VCaP (cell line): ENCODE measurements at regions not wholly inside any gene's neighbourhood (a gene's known extent, or its start where the extent isn't known, plus 50 kb on each side); places are given as distances from the start of the nearest gene placed in this dataset.

ENCODE experiments used
- H3K27ac ChIP-seq: fragments of 450-650 bp; 2 replicates; pipeline ENCODE4 v1.5.1; 2017
- TF ChIP-seq, protein P1 (sequence below): fragments of 450-650 bp; conservative IDR thresholded peaks from 2 replicates; pipeline ENCODE4 v1.5.1; 2017; ENCODE audit warnings: mild to moderate bottlenecking, moderate library complexity

DNA sequence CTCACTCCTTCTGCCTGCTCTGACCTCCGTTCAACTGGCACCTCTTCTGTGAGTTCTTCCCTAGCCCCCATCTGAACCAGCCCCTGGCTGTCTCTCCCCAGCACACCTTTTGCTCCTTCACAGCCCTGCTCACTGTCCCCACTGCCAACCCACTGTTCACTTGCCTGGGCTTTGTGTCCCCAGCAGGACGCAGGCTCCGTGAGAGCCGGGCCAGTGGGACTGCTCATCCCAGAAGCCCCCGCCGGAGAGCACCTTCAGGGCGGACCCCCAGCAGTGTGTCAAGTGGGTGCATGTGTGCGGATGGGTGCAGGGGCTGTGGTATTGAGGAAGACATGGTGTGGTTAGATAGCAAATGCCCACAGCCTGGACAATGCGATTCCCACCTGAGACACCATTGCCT lies 148.4 kb upstream of the RNF32 start:
- H3K27ac ChIP-seq, result no peak overlapping the region
- TF ChIP-seq, protein P1, sequence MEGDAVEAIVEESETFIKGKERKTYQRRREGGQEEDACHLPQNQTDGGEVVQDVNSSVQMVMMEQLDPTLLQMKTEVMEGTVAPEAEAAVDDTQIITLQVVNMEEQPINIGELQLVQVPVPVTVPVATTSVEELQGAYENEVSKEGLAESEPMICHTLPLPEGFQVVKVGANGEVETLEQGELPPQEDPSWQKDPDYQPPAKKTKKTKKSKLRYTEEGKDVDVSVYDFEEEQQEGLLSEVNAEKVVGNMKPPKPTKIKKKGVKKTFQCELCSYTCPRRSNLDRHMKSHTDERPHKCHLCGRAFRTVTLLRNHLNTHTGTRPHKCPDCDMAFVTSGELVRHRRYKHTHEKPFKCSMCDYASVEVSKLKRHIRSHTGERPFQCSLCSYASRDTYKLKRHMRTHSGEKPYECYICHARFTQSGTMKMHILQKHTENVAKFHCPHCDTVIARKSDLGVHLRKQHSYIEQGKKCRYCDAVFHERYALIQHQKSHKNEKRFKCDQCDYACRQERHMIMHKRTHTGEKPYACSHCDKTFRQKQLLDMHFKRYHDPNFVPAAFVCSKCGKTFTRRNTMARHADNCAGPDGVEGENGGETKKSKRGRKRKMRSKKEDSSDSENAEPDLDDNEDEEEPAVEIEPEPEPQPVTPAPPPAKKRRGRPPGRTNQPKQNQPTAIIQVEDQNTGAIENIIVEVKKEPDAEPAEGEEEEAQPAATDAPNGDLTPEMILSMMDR, result no peak

DNA sequence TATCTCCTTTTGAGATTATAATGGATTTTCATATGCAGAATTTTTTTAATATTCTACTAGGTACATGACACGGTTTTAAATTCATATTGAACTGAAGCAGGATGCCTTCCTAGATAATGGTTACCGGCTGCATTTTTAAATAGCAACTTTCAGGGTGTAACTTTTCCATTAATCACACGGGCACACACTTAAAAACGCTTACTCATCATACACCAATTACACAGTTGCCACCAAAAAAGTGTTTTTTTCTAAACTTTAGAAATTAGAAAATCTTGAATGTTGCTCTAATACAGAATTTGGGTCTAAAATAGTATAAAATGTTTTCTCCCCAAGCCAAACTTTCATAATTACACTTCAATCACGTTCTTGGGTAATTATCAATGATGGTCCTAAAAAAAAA lies 149.1 kb upstream of the RNF32 start:
- TF ChIP-seq, protein P1, result no peak
- no peak overlapping the region for H3K27ac ChIP-seq

DNA sequence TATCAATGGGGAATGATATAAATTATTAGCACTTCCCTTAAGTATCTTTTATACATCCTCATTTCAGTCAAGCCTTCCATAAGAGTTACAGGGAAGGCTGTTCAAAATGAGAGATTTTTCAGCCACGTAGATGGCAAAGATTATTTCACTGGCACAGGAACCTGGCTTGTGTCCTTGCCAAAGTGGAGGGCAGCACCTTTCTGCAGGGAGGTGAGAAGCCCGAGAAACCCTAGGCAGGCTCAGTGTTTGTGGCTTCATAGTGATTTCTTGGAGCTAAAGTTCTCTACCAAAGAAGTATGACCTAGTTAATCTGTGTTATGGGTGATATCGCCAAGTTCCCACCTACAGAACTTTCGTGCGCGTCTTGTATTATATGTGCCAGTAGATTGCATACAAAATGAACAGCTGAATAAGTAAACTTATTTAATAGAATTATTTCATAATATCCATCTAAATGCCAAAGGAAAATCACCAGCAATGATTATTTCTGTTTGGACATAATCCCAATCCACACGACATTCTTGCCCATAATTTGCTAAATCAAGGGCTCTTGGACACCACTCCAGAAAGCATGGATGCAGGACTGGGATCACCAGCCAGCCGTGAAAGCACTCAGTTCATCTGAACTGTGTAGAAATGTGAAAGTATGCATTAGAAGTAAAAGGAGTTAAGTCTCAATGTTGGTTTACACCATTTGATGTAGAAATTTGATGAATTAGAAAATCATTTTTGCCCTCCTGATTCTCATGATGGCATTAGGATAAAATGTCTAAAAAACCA lies 150.4 kb upstream of the RNF32 start:
- TF ChIP-seq, protein P1, result no peak
- no peak overlapping the region for H3K27ac ChIP-seq

DNA sequence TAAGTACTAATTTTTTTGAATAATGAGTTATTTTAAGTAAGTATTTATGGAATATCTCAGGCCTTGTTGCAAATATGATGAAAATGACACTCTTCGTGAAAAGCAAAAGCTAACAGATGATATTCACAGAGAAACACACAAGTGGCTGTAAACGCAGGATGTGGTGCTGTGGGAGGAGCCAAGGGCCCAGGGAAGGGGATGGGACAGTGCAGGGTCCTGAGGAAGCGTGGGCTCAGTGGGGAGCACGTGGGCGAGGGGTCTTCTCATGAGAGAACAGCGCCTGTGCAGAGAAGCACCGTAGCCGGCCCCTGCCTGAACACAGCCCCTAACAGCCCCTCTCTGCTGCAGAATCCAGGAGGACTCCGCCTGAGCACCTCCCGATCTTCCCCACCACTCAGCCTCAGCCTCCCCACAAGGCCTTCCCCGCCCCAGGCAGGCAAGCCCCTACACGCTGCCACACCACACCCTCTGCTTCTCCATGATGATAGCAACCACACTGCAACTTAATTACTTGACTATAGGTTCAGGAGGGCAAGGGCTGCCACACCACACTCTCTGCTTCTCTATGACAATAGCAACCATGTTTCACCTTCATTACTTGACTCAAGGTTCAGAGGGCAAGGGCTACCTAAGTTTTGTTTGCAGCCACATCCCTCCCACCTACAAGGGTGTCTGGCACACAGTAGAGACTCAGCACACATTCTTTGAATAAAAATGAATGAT lies 152.6 kb upstream of the RNF32 start:
- TF ChIP-seq, protein P1, result no peak
- no peak overlapping the region for H3K27ac ChIP-seq

DNA sequence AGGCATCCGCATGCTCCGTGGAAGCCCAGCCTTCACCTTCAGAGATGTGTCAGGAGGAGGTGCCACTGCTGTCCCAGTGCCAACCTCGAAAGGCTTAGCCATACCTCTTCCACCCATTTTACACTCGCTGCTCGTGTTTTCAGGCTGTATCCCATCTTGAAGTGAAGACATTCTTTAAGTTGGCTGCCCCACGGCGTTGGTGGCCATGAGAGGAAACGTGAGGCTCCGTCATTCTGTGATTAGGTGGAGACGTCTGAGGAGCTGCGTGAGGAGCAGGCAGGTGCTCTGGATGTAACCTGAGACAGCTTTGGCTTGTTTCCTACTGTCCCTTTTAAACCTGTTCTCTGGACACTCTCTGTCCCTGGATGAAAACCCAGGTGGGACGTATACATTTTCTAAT lies 159.9 kb upstream of the RNF32 start:
- TF ChIP-seq, protein P1, result no peak
- H3K27ac ChIP-seq, result peak overlapping the region; percentile 37; the same call in 1 of the 2 replicates

DNA sequence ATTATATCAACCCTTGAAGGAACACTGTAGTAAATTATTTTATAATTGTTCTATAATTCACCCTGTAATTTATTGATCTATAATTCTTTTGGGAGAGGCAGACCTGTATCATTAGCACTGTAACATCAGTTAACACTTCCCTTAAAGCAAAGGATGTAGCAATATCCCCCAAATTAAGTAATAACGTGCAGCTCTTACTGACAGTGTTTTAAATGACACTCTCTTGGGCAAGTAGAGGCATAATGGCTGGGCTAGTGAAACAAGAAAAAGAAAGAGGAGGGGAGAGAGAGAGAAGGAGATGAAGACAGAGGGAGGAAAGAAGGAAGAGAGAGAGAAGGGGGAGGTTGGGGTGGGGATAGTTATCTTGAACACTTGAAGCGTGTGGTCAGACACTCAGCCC lies 161.0 kb upstream of the RNF32 start:
- TF ChIP-seq, protein P1, result no peak
- no peak overlapping the region for H3K27ac ChIP-seq

DNA sequence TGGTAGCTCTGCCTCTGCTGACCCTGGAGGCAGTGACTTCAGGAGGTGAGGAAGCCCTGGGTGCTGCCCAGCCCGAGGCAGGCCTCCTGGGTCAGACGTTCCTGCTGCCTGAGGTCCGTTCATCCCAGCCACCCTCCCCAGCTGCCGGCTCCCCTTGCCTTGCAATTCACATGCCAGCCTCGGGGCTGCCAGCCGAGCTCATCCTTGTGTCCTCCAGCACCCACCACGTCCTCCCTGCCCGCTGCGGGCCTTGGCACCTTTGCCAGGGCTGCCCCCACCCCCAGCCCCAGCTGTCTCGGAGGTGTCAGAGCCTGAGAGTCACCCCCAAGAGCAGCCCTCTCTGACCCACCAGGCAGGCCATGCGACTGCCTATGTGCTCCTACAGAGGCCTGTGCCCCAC lies 162.1 kb upstream of the RNF32 start:
- H3K27ac ChIP-seq, result no peak overlapping the region
- TF ChIP-seq, protein P1, result no peak
